WERI-Rb-1 (cell line): ENCODE measurements at regions not wholly inside any gene's neighbourhood (a gene's known extent, or its start where the extent isn't known, plus 50 kb on each side); places are given as distances from the start of the nearest gene placed in this dataset.

Experiments used
- DNase-seq: peaks from one replicate; pipeline ENCODE4 v3.0.0-alpha.2; 2020
- H3K27ac ChIP-seq: fragments of 250-450 bp; sonication (Bioruptor Pico); 2 replicates; pipeline ENCODE4 v1.5.1; 2020; ENCODE audit warnings: mild to moderate bottlenecking, moderate library complexity
- H3K27me3 ChIP-seq: fragments of 250-450 bp; sonication (Bioruptor Pico); 2 replicates; pipeline ENCODE4 v1.5.1; 2021; ENCODE audit warnings: mild to moderate bottlenecking, low read depth, moderate library complexity; ENCODE audit not compliant: insufficient read depth, severe bottlenecking
- H3K36me3 ChIP-seq: fragments of 250-450 bp; sonication (Bioruptor Pico); 2 replicates; pipeline ENCODE4 v1.5.1; 2020; ENCODE audit warnings: mild to moderate bottlenecking, moderate library complexity
- H3K4me3 ChIP-seq: 2 replicates; pipeline ENCODE4 v1.5.1; 2011; ENCODE audit warnings: low read depth, mild to moderate bottlenecking, control low read depth, low read length
- H3K9me3 ChIP-seq: fragments of 250-450 bp; sonication (Bioruptor Pico); 2 replicates; pipeline ENCODE4 v1.5.1; 2021; ENCODE audit warnings: mild to moderate bottlenecking, moderate library complexity; ENCODE audit not compliant: severe bottlenecking
- TF ChIP-seq, protein P1 (sequence below): IDR thresholded peaks from 2 replicates; pipeline ENCODE4 v1.5.1; 2011; ENCODE audit warnings: low read depth, mild to moderate bottlenecking, control low read depth, inconsistent platforms, low read length

- TF ChIP-seq, protein P1, sequence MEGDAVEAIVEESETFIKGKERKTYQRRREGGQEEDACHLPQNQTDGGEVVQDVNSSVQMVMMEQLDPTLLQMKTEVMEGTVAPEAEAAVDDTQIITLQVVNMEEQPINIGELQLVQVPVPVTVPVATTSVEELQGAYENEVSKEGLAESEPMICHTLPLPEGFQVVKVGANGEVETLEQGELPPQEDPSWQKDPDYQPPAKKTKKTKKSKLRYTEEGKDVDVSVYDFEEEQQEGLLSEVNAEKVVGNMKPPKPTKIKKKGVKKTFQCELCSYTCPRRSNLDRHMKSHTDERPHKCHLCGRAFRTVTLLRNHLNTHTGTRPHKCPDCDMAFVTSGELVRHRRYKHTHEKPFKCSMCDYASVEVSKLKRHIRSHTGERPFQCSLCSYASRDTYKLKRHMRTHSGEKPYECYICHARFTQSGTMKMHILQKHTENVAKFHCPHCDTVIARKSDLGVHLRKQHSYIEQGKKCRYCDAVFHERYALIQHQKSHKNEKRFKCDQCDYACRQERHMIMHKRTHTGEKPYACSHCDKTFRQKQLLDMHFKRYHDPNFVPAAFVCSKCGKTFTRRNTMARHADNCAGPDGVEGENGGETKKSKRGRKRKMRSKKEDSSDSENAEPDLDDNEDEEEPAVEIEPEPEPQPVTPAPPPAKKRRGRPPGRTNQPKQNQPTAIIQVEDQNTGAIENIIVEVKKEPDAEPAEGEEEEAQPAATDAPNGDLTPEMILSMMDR, result no peak
- no peak overlapping the region for H3K4me3 ChIP-seq
Measured at GRCh38 chr5:3380689-3381088, 214.9 kb upstream of the IRX1 start.

DNA sequence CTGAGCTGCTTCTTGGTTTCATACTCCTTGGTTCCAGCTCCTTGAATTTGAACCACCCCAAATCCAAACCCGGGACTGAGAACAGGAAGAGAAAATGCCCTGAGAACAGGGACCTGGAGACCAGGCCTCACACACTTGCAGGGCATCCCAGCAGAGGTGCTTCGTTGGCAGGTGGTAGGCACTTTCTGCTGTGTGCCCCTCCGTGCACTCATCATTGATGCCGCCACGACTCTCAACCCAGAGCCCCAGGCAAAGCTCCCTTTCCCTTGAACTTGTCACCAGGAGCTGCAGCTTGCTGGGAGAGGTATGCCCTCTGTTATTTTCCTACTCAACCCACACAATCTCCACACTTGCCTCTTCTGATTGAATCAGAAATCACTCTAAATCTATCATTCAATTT is 217.8 kb upstream of the IRX1 start:
- TF ChIP-seq, protein P1, result no peak
- H3K4me3 ChIP-seq, result no peak overlapping the region
- H3K9me3 ChIP-seq, result peaks cover 11% of the 10 kb centered on the region
- H3K36me3 ChIP-seq, result no peaks in the 10 kb centered on the region
- no peak overlapping the region for H3K27ac ChIP-seq
- no peak for DNase-seq
- H3K27me3 ChIP-seq, result peaks cover 74% of the 10 kb centered on the region

More at GRCh38 chr5:3380689-3381088, 214.9 kb upstream of the IRX1 start:
- H3K9me3 ChIP-seq, result peaks cover 11% of the 10 kb centered on the region
- H3K27me3 ChIP-seq, result peaks cover 90% of the 10 kb centered on the region
- no peak overlapping the region for H3K27ac ChIP-seq
- DNase-seq, result no peak
- no peaks in the 10 kb centered on the region for H3K36me3 ChIP-seq

DNA sequence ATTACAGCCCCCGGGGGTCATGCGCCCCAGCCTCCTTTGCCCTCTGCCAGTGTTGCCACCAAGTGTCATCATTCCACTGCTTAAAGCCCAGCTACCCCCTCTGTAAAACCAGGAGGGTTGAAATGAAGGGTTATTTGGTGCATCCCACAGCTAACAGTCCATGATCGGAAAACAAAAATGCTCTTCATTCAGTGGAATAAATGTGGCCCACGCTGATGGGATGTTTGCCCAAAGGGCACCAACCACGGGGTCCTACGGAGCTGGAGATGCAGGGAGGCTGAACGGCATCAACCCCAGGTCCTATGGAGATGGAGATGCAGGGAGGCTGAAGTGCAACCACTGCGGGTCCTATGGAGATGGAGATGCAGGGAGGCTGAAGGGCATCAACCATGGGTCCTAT is 218.5 kb upstream of the IRX1 start:
- Histone ChIP-seq H3K36me3 (no peaks in the 10 kb centered on the region), H3K27me3 (peaks cover 68% of the 10 kb centered on the region), H3K9me3 (peaks cover 15% of the 10 kb centered on the region), H3K4me3 (no peak overlapping the region), H3K27ac (no peak overlapping the region)
- DNase-seq, result no peak
- TF ChIP-seq, protein P1, result no peak

GRCh38 chr5:3376611-3377010 is 219.0 kb upstream of the IRX1 start:
- Histone ChIP-seq H3K27me3 (peaks cover 65% of the 10 kb centered on the region), H3K27ac (no peak overlapping the region), H3K36me3 (no peaks in the 10 kb centered on the region), H3K9me3 (peaks cover 16% of the 10 kb centered on the region), H3K4me3 (no peak overlapping the region)
- no peak for DNase-seq
- TF ChIP-seq, protein P1, result no peak

GRCh38 chr5:3375586-3376311 is 219.9 kb upstream of the IRX1 start:
- no peaks in the 10 kb centered on the region for H3K36me3 ChIP-seq
- H3K27me3 ChIP-seq, result peaks cover 57% of the 10 kb centered on the region
- no peak for DNase-seq
- peaks cover 16% of the 10 kb centered on the region for H3K9me3 ChIP-seq
- H3K4me3 ChIP-seq, result no peak overlapping the region
- TF ChIP-seq, protein P1, result no peak
- H3K27ac ChIP-seq, result no peak overlapping the region

DNA sequence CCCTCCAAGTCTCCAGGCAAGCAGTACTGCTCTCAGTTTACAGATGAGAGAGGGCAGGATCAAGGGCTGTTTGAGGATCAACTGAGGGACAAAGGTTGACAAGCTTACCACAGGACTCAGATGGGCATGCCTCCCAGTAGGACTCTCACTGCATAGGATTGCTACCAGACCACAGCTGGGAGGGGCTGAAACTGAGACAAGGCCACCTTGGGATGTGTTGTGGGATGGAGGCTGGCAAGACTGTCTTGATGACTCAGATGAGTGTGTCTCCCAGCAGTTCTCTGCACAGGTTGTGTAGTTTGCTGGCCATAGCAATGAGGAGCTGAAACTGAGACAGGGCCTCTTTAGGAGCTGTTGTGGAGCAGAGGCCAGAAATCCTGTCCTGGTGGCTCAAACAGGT is 222.2 kb upstream of the IRX1 start:
- DNase-seq, result no peak
- Histone ChIP-seq H3K27me3 (peaks cover 33% of the 10 kb centered on the region), H3K27ac (no peak overlapping the region), H3K9me3 (peaks cover 16% of the 10 kb centered on the region), H3K36me3 (no peaks in the 10 kb centered on the region), H3K4me3 (no peak overlapping the region)
- TF ChIP-seq, protein P1, result no peak
